Breast epithelium (tissue), 4 donors: ENCODE measurements at regions not wholly inside any gene's neighbourhood (a gene's known extent, or its start where the extent isn't known, plus 50 kb on each side); places are given as distances from the start of the nearest gene placed in this dataset.

Experiments used
- DNase-seq, 2 donors: peaks; one replicate each; pipeline ENCODE4 v3.0.0-alpha.2; 2019; ENCODE audit warnings: low spot score in 2 of 2
- H3K27ac ChIP-seq, 2 donors: fragments of 200-600 bp; sonication (generic) in 1 of 2; one replicate each; pipeline ENCODE4 v1.5.1; 2016 to 2019; ENCODE audit warnings: mild to moderate bottlenecking in 1 of 2
- H3K27me3 ChIP-seq, 2 donors: fragments of 200-600 bp; sonication (generic) in 1 of 2; one replicate each; pipeline versions ENCODE4 v1.5.1 to v1.6.0; 2017 to 2019; ENCODE audit warnings: control low read depth in 1 of 2, mild to moderate bottlenecking in 1 of 2
- H3K36me3 ChIP-seq: fragments of 200-600 bp; one replicate; pipeline ENCODE4 v1.5.1; 2019
- H3K4me1 ChIP-seq, 2 donors: fragments of 200-600 bp; sonication (generic); one replicate each; pipeline ENCODE4 v1.5.1; 2016 to 2019; ENCODE audit warnings: control low read depth in 1 of 2
- H3K4me3 ChIP-seq, 3 donors: fragments of 200-600 bp; sonication (generic); 1 replicate in 2 of 3; 2 replicates in 1 of 3; pipeline ENCODE4 v1.5.1; 2016 to 2019; ENCODE audit warnings: mild to moderate bottlenecking in 3 of 3, moderate library complexity in 2 of 3
- H3K9me3 ChIP-seq, 2 donors: fragments of 200-600 bp; sonication (generic) in 1 of 2; one replicate each; pipeline ENCODE4 v1.5.1; 2016 to 2019; ENCODE audit warnings: control low read depth in 1 of 2
- CTCF ChIP-seq, 3 donors: fragments of 450-650 bp; IDR thresholded peaks; one replicate each; pipeline ENCODE4 v1.5.1; 2016 to 2017; ENCODE audit warnings: antibody characterized with exemption in 3 of 3, mild to moderate bottlenecking in 3 of 3, moderate library complexity in 3 of 3
- POLR2A ChIP-seq: fragments of 450-650 bp; IDR thresholded peaks from one replicate; pipeline ENCODE4 v1.6.1; 2016; ENCODE audit warnings: antibody characterized with exemption, mild to moderate bottlenecking, moderate library complexity
- POLR2AphosphoS5 ChIP-seq, 3 donors: sonication (generic); formaldehyde crosslinking; IDR thresholded peaks; one replicate each; pipeline ENCODE4 v1.6.1; 2017; ENCODE audit warnings: antibody characterized with exemption in 3 of 3
- intact Hi-C: fragments of 100-400 bp; cut with DNase I; formaldehyde crosslinking; loops from one replicate; pipeline ENCODE4 v1.15.1; 2023; ENCODE audit warnings: low total_unique reads

GRCh38 chr3:106943071-106943470 is 434.2 kb upstream of the CCDC54 start:
- Histone ChIP-seq H3K9me3 (no peaks in the 10 kb centered on the region), H3K27ac (no peak overlapping the region), H3K36me3 (no peaks in the 10 kb centered on the region), H3K4me3 (no peak overlapping the region), H3K27me3 (no peaks in the 10 kb centered on the region), H3K4me1 (no peaks in the 10 kb centered on the region)
- intact Hi-C loops: no loop called here
- no peak for DNase-seq
- TF ChIP-seq CTCF (IDR thresholded peaks at IDR 0.05) (no peak), POLR2AphosphoS5 (IDR thresholded peaks at IDR 0.05) (no peak), POLR2A (no peak)

- Histone ChIP-seq H3K27me3 (no peaks in the 10 kb centered on the region), H3K4me3 (no peak overlapping the region), H3K4me1 (no peaks in the 10 kb centered on the region), H3K36me3 (no peaks in the 10 kb centered on the region), H3K27ac (no peak overlapping the region), H3K9me3 (no peaks in the 10 kb centered on the region)
- intact Hi-C loops: no loop called here
- TF ChIP-seq POLR2A (no peak), CTCF (IDR thresholded peaks at IDR 0.05) (no peak), POLR2AphosphoS5 (IDR thresholded peaks at IDR 0.05) (no peak)
- DNase-seq: no peak
These were observed 431.8 kb upstream of the CCDC54 start for GRCh38 chr3:106945435-106945834.

- Histone ChIP-seq H3K4me1 (no peaks in the 10 kb centered on the region), H3K9me3 (no peaks in the 10 kb centered on the region), H3K4me3 (no peak overlapping the region), H3K27me3 (no peaks in the 10 kb centered on the region), H3K36me3 (no peaks in the 10 kb centered on the region), H3K27ac (no peak overlapping the region)
- TF ChIP-seq POLR2AphosphoS5 (IDR thresholded peaks at IDR 0.05) (no peak), POLR2A (no peak), CTCF (IDR thresholded peaks at IDR 0.05) (no peak)
- intact Hi-C loops: loop anchor here (2.0 kb wide), 1 partner anchor 14 kb away; no protein-coding TSS in a partner anchor
- no peak for DNase-seq
These were observed 430.4 kb upstream of the CCDC54 start for GRCh38 chr3:106946866-106947265.

- Histone ChIP-seq H3K4me1 (no peaks in the 10 kb centered on the region), H3K27me3 (no peaks in the 10 kb centered on the region), H3K27ac (no peak overlapping the region), H3K9me3 (peaks cover 0 to 11% of the 10 kb centered on the region in 2 donors), H3K36me3 (no peaks in the 10 kb centered on the region), H3K4me3 (no peak overlapping the region)
- no peak for DNase-seq
- TF ChIP-seq CTCF (IDR thresholded peaks at IDR 0.05): no peak
- no peak for TF ChIP-seq POLR2A
- no peak for TF ChIP-seq POLR2AphosphoS5 (IDR thresholded peaks at IDR 0.05)
- intact Hi-C loops: no loop called here
These were observed 420.2 kb upstream of the CCDC54 start for GRCh38 chr3:106957029-106957428.

- TF ChIP-seq POLR2A: no peak
- TF ChIP-seq CTCF (IDR thresholded peaks at IDR 0.05): no peak
- TF ChIP-seq POLR2AphosphoS5 (IDR thresholded peaks at IDR 0.05): no peak
- no peaks in the 10 kb centered on the region for H3K27me3 ChIP-seq
- no peaks in the 10 kb centered on the region for H3K9me3 ChIP-seq
- no peak overlapping the region for H3K4me3 ChIP-seq
- intact Hi-C loops: no loop called here
- H3K27ac ChIP-seq: no peak overlapping the region
- no peaks in the 10 kb centered on the region for H3K4me1 ChIP-seq
- H3K36me3 ChIP-seq: no peaks in the 10 kb centered on the region
- no peak for DNase-seq
These were observed 414.2 kb upstream of the CCDC54 start for GRCh38 chr3:106962993-106963392.
